NB4 (cell line): ENCODE measurements at regions not wholly inside any gene's neighbourhood (a gene's known extent, or its start where the extent isn't known, plus 50 kb on each side); places are given as distances from the start of the nearest gene placed in this dataset.

Source experiments
- DNase-seq: peaks from one replicate; pipeline ENCODE4 v3.0.0; 2010; ENCODE audit warnings: low read depth
- H3K4me3 ChIP-seq: one replicate; pipeline ENCODE4 v1.5.1; 2011; ENCODE audit warnings: mild to moderate bottlenecking, low read depth, low read length, moderate library complexity
- CTCF ChIP-seq: IDR thresholded peaks from one replicate; pipeline ENCODE4 v1.5.1; 2012; ENCODE audit warnings: low read depth, low read length
- MAX ChIP-seq: IDR thresholded peaks from 2 replicates; pipeline ENCODE4 v1.6.1; 2011; ENCODE audit warnings: low read depth, low read length
- MYC ChIP-seq: IDR thresholded peaks from 2 replicates; pipeline ENCODE4 v1.6.1; 2011; ENCODE audit warnings: low read depth, low read length
- POLR2A ChIP-seq: IDR thresholded peaks from 2 replicates; pipeline ENCODE4 v1.6.1; 2011; ENCODE audit warnings: mild to moderate bottlenecking; ENCODE audit not compliant: insufficient read length; ENCODE audit errors: extremely low read depth

GRCh38 chr12:33560653-33561208 is 121.1 kb upstream of the SYT10 start:
- no peak for DNase-seq
- no peak overlapping the region for H3K4me3 ChIP-seq
- TF ChIP-seq MYC (no peak), CTCF (no peak), POLR2A (no peak), MAX (no peak)

GRCh38 chr12:33562401-33562800 is 122.8 kb upstream of the SYT10 start:
- no peak for DNase-seq
- TF ChIP-seq POLR2A (no peak), MAX (no peak), CTCF (no peak), MYC (no peak)
- H3K4me3 ChIP-seq = no peak overlapping the region

GRCh38 chr12:33566403-33566802 is 126.8 kb upstream of the SYT10 start:
- TF ChIP-seq CTCF (no peak), POLR2A (no peak), MAX (no peak), MYC (no peak)
- no peak overlapping the region for H3K4me3 ChIP-seq
- DNase-seq = no peak

- no peak overlapping the region for H3K4me3 ChIP-seq
- DNase-seq = peak; percentile 22
- TF ChIP-seq MYC = no peak
- no peak for TF ChIP-seq CTCF
- TF ChIP-seq MAX = no peak
Measured at GRCh38 chr12:33575346-33575745, 135.7 kb upstream of the SYT10 start.

GRCh38 chr12:33581613-33582122 is 142.0 kb upstream of the SYT10 start:
- H3K4me3 ChIP-seq = no peak overlapping the region
- no peak for DNase-seq
- TF ChIP-seq MYC = no peak

GRCh38 chr12:33586576-33586975 is 147.0 kb upstream of the SYT10 start:
- TF ChIP-seq POLR2A = no peak
- no peak for TF ChIP-seq MAX
- TF ChIP-seq CTCF = no peak
- no peak for TF ChIP-seq MYC
- H3K4me3 ChIP-seq = no peak overlapping the region
- no peak for DNase-seq
